Osteocyte (in vitro differentiated cells): ENCODE measurements at regions not wholly inside any gene's neighbourhood (a gene's known extent, or its start where the extent isn't known, plus 50 kb on each side); places are given as distances from the start of the nearest gene placed in this dataset.
"Not testable (repeated sequence)": the region's sequence is repeated elsewhere in the genome, so short reads cannot be mapped to it uniquely, and the experiment has no call there.

Experiments
- DNase-seq: peaks from one replicate; pipeline ENCODE4 v3.0.0; 2021; ENCODE audit warnings: mixed read lengths; ENCODE audit not compliant: unreplicated experiment; ENCODE audit errors: extremely low spot score
- H3K27ac Mint-ChIP-seq: one replicate; pipeline ENCODE4 v1.8.0; 2021; ENCODE audit warnings: mild to moderate bottlenecking, mixed read lengths; ENCODE audit not compliant: unreplicated experiment
- H3K27me3 Mint-ChIP-seq: one replicate; pipeline ENCODE4 v1.8.0; 2021; ENCODE audit warnings: mixed read lengths; ENCODE audit not compliant: unreplicated experiment
- H3K36me3 Mint-ChIP-seq: one replicate; pipeline ENCODE4 v1.8.0; 2021; ENCODE audit warnings: mixed read lengths; ENCODE audit not compliant: unreplicated experiment
- H3K4me1 Mint-ChIP-seq: one replicate; pipeline ENCODE4 v1.8.0; 2021; ENCODE audit warnings: mixed read lengths; ENCODE audit not compliant: unreplicated experiment
- H3K4me3 Mint-ChIP-seq: one replicate; pipeline ENCODE4 v1.8.0; 2021; ENCODE audit warnings: mild to moderate bottlenecking, moderate library complexity, mixed read lengths; ENCODE audit not compliant: unreplicated experiment
- H3K9me3 Mint-ChIP-seq: one replicate; pipeline ENCODE4 v1.8.0; 2021; ENCODE audit warnings: mixed read lengths; ENCODE audit not compliant: unreplicated experiment
- TF ChIP-seq, protein P1 (sequence below): fragments of 200-600 bp; sonication (generic); IDR thresholded peaks from 2 replicates; pipeline ENCODE4 v1.5.0; 2021; ENCODE audit warnings: antibody characterized with exemption, mild to moderate bottlenecking, moderate library complexity

DNA sequence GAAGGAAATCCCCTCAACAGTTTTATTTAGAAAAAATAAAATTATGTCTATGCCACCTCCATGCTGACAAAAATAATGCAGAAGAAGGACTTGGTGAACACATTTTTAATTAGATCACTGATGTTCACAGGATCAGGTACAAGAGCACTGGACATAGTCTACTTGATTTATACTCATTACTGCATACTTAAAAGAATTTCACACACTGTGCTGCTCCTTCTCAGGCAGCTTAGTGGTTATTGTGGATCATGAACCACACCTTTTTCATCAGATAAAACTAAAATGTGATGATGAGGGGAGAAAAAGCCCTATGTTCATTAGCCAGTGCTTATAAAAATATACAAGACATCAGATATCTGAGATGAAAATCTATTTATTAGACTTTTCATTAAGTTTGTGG lies 103.3 kb upstream of the DPH5 start:
- Mint-ChIP-seq H3K27ac (no peak overlapping the region), H3K9me3 (no peaks in the 10 kb centered on the region), H3K4me1 (no peaks in the 10 kb centered on the region), H3K27me3 (peaks cover 18% of the 10 kb centered on the region), H3K36me3 (no peaks in the 10 kb centered on the region), H3K4me3 (no peak overlapping the region)
- TF ChIP-seq, protein P1, sequence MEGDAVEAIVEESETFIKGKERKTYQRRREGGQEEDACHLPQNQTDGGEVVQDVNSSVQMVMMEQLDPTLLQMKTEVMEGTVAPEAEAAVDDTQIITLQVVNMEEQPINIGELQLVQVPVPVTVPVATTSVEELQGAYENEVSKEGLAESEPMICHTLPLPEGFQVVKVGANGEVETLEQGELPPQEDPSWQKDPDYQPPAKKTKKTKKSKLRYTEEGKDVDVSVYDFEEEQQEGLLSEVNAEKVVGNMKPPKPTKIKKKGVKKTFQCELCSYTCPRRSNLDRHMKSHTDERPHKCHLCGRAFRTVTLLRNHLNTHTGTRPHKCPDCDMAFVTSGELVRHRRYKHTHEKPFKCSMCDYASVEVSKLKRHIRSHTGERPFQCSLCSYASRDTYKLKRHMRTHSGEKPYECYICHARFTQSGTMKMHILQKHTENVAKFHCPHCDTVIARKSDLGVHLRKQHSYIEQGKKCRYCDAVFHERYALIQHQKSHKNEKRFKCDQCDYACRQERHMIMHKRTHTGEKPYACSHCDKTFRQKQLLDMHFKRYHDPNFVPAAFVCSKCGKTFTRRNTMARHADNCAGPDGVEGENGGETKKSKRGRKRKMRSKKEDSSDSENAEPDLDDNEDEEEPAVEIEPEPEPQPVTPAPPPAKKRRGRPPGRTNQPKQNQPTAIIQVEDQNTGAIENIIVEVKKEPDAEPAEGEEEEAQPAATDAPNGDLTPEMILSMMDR = no peak
- no peak for DNase-seq

DNA sequence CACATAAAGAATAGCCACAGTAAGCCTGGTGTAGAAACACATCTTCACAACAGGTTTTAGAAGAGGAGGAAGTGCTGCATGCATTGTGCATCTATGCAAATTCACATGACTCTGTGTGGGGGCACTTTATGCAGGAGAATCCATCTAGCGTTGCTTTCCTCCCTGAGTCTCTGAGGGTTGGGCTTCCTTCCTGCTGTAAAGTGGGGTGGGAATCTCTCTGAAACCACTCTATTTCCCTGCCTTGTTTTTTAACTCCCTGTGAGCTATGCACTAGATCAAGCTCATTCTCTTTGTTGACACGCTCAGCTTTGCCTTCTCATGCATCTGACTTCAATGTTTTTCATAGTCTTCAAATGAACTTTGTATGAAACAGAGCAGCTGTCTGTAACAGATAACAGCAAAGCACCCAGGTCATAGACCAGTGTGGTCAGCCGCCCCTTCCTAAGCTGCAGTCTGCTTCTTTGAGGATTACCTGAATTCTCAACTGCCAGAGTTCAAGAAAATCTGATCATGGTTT lies 102.7 kb upstream of the DPH5 start:
- no peaks in the 10 kb centered on the region for H3K4me1 Mint-ChIP-seq
- no peaks in the 10 kb centered on the region for H3K9me3 Mint-ChIP-seq
- H3K27ac Mint-ChIP-seq = no peak overlapping the region
- DNase-seq = no peak
- peaks cover 19% of the 10 kb centered on the region for H3K27me3 Mint-ChIP-seq
- no peaks in the 10 kb centered on the region for H3K36me3 Mint-ChIP-seq
- TF ChIP-seq, protein P1 = no peak
- H3K4me3 Mint-ChIP-seq = no peak overlapping the region

DNA sequence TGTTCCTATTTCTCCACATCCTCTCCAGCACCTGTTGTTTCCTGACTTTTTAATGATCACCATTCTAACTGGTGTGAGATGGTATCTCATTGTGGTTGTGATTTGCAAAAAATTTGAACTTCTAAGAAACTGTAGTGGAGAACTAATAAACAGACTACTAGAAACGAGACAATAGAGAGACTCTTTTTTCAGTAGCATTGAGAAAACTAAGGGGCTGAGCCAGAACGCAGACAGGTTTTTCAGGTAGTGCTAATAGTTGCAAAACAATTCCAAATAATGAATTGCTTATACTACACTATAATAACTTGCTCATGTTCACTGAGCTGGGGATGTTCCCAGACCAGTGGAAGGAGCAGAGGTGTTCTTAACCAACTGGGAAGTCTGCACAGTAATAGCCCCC lies 98.8 kb upstream of the DPH5 start:
- Mint-ChIP-seq H3K36me3 (no peaks in the 10 kb centered on the region), H3K4me1 (no peaks in the 10 kb centered on the region), H3K9me3 (no peaks in the 10 kb centered on the region), H3K27me3 (peaks cover 40% of the 10 kb centered on the region), H3K4me3 (no peak overlapping the region), H3K27ac (no peak overlapping the region)
- DNase-seq = no peak
- TF ChIP-seq, protein P1 = no peak

DNA sequence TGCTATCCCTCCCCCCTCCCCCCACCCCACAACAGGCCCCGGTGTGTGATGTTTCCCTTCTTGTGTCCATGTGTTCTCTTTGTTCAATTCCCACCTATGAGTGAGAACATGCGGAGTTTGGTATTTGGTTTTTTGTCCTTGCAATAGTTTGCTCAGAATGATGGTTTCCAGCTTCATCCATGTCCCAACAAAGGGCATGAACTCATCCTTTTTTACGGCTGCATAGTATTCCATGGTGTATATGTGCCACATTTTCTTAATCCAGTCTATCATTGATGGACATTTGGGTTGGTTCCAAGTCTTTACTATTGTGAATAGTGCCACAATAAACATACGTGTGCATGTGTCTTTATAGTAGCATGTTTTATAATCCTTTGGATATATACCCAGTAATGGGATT lies 98.3 kb upstream of the DPH5 start:
- DNase-seq, H3K4me3 Mint-ChIP-seq, H3K9me3 Mint-ChIP-seq, H3K27ac Mint-ChIP-seq, H3K4me1 Mint-ChIP-seq, H3K36me3 Mint-ChIP-seq: not testable (repeated sequence)
- H3K27me3 Mint-ChIP-seq = peaks cover 43% of the 10 kb centered on the region

DNA sequence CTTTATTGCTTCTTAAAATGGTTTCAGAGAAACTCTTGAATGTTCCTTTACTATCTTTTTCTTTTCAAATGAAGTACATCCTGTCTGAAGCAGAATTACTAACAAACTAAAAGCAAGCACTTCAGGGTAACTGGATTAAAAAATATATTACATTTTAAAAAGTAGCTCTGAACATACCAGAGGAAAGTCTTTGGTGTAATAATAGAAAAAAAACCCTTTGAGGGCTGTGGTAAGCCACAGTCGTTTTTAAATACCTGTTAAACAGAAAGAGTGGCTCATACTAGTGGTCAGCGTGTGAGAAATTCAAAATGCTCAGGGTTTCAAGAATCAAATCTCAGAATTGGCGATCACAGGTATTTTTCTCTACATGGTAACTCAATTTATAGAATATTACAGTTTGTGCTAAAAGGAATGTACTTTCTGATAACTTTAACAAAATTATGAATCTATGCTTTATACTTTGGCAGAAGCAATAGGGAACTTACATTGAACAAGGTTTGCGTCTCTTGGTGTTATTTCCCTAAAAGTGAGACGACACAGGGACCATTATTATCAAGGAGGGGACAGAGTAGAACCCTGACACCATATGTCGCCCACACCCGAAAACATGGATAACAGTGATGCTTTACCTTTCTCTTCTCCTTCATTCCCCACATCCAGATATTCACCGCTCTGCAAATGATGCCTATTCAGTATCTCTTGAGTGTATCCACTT lies 97.0 kb upstream of the DPH5 start:
- H3K27ac Mint-ChIP-seq = no peak overlapping the region
- TF ChIP-seq, protein P1 = no peak
- no peaks in the 10 kb centered on the region for H3K36me3 Mint-ChIP-seq
- no peak overlapping the region for H3K4me3 Mint-ChIP-seq
- H3K4me1 Mint-ChIP-seq = no peaks in the 10 kb centered on the region
- H3K27me3 Mint-ChIP-seq = peaks cover 43% of the 10 kb centered on the region
- no peak for DNase-seq
- no peaks in the 10 kb centered on the region for H3K9me3 Mint-ChIP-seq
